ENCODE measurements at regions not wholly inside any gene's neighbourhood (a gene's known extent, or its start where the extent isn't known, plus 50 kb on each side); places are given as distances from the start of the nearest gene placed in this dataset.

DNA sequence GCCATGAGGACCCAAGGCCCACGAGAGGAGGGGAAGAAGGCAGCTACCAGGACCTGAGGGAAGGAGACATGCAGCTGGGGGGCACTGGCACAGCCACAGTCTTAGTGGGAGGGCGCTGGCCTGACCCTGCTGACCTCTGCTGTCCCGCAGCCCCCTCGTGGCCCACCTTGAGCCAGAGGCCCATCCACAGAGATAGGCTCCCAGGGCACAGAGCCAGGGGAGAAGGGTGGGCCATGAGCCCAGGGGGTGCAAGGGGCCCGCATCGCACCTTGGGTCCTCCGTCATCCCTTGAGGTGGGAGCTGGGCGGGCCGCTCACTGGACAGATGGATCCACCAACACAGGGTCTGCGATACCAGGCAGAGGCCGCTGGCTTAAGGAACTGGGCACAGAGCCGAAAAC lies 387.7 kb upstream of the PFKP start:
- intact Hi-C loops (cut with DNase I) = no loop called here
- Histone ChIP-seq H3K4me1 (no peaks in the 10 kb centered on the region), H3K27me3 (peaks cover 0 to 7% (median 0%) of the 10 kb centered on the region in 3 donors), H3K36me3 (no peaks in the 10 kb centered on the region), H3K9me3 (no peaks in the 10 kb centered on the region), H3K4me3 (no peak overlapping the region), H3K27ac (no peak overlapping the region)
- DNase-seq = no peak
- 84 to 91% methylated on average over 12 of the region's 12 CpGs for WGBS, 2 donors
- TF ChIP-seq EP300 (IDR thresholded peaks at IDR 0.05) (no peak), POLR2AphosphoS5 (IDR thresholded peaks at IDR 0.05) (no peak), POLR2A (IDR thresholded peaks at IDR 0.05) (no peak)
- TF ChIP-seq, protein P1, sequence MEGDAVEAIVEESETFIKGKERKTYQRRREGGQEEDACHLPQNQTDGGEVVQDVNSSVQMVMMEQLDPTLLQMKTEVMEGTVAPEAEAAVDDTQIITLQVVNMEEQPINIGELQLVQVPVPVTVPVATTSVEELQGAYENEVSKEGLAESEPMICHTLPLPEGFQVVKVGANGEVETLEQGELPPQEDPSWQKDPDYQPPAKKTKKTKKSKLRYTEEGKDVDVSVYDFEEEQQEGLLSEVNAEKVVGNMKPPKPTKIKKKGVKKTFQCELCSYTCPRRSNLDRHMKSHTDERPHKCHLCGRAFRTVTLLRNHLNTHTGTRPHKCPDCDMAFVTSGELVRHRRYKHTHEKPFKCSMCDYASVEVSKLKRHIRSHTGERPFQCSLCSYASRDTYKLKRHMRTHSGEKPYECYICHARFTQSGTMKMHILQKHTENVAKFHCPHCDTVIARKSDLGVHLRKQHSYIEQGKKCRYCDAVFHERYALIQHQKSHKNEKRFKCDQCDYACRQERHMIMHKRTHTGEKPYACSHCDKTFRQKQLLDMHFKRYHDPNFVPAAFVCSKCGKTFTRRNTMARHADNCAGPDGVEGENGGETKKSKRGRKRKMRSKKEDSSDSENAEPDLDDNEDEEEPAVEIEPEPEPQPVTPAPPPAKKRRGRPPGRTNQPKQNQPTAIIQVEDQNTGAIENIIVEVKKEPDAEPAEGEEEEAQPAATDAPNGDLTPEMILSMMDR (IDR thresholded peaks at IDR 0.05) = no peak

DNA sequence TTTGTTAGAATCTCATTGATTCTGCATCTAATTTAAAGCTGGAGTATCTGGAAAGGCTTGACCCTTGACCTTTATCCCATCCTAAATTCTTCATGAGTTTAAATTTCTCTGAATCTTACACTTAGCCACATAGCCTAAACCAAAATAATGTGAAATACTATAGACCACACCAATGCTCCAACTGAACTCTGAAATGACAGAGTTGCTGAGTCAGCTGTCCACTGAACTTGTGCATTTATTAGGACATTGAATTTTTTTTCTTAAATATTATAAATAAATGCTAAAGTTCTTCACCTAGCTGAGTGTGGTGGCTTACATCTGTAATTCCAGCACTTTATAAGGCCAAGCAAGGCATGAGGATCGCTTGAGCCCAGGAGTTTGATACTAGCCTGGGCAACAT lies 390.9 kb upstream of the PFKP start:
- WGBS, 2 donors = 91 to 92% methylated on average over 1 of the region's 1 CpG

DNA sequence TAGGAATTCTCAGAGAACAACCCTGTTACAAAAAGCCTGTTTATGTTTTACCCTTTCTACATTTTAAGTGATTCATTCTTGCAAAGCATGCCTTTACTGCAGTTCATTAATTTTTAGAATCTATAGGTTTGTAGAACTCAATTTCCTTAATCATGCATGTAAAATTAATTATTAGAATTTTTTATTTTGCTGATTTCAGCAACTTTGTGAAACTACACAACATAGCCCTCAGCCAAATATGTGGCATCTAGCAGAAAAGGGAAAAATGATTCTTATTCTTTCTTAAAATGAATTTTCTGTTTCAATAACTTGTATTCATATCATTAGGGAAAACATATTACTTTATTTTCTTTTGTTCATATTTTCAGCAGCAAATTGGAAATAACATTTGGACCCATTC lies 392.9 kb upstream of the PFKP start:
- Histone ChIP-seq H3K9me3 (no peaks in the 10 kb centered on the region), H3K4me1 (no peaks in the 10 kb centered on the region), H3K4me3 (no peak overlapping the region), H3K27ac (no peak overlapping the region), H3K36me3 (no peaks in the 10 kb centered on the region), H3K27me3 (no peaks in the 10 kb centered on the region)
- intact Hi-C loops (cut with DNase I) = no loop called here
- TF ChIP-seq POLR2AphosphoS5 (IDR thresholded peaks at IDR 0.05) (no peak), POLR2A (IDR thresholded peaks at IDR 0.05) (no peak)
- DNase-seq = no peak

More for the DNA sequence above, 390.9 kb upstream of the PFKP start:
- H3K27me3 ChIP-seq = peaks cover 0 to 7% (median 0%) of the 10 kb centered on the region in 3 donors
- TF ChIP-seq EP300 (IDR thresholded peaks at IDR 0.05) = no peak
- TF ChIP-seq POLR2A (IDR thresholded peaks at IDR 0.05) = no peak
- TF ChIP-seq POLR2AphosphoS5 (IDR thresholded peaks at IDR 0.05) = no peak
- TF ChIP-seq, protein P1 (IDR thresholded peaks at IDR 0.05) = no peak
- no peaks in the 10 kb centered on the region for H3K36me3 ChIP-seq
- H3K27ac ChIP-seq = no peak overlapping the region
- H3K4me3 ChIP-seq = no peak overlapping the region
- no peaks in the 10 kb centered on the region for H3K4me1 ChIP-seq
- no peak for DNase-seq
- no peaks in the 10 kb centered on the region for H3K9me3 ChIP-seq
- intact Hi-C loops (cut with DNase I) = no loop called here

DNA sequence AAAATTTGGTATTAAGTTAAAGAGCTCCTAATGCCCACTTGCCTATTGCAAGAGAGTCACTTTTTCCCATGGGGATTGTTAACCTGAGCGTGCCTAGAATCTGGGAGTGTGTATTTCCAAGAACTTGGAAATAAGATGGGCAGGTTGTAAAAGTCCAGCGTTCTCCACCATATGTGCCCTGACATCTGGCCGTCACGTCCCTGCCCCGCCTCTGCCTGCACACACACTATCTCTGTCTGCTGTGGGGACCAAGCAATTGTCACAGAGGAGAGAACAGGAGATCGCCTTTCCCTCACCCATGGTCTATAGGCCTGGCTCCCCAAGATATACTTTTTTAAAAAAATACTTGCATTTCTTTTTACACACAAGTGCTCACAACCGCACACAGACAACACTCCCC lies 396.5 kb upstream of the PFKP start:
- Histone ChIP-seq H3K27me3 (no peaks in the 10 kb centered on the region), H3K27ac (no peak overlapping the region), H3K36me3 (no peaks in the 10 kb centered on the region), H3K4me3 (no peak overlapping the region), H3K9me3 (no peaks in the 10 kb centered on the region), H3K4me1 (no peaks in the 10 kb centered on the region)
- WGBS, 2 donors = 78 to 82% methylated on average over 7 of the region's 7 CpGs
- no peak for DNase-seq
- TF ChIP-seq POLR2AphosphoS5 (IDR thresholded peaks at IDR 0.05) = no peak
- TF ChIP-seq POLR2A (IDR thresholded peaks at IDR 0.05) = no peak
- TF ChIP-seq, protein P1 (IDR thresholded peaks at IDR 0.05) = no peak
- TF ChIP-seq EP300 (IDR thresholded peaks at IDR 0.05) = no peak
- intact Hi-C loops (cut with DNase I) = no loop called here

DNA sequence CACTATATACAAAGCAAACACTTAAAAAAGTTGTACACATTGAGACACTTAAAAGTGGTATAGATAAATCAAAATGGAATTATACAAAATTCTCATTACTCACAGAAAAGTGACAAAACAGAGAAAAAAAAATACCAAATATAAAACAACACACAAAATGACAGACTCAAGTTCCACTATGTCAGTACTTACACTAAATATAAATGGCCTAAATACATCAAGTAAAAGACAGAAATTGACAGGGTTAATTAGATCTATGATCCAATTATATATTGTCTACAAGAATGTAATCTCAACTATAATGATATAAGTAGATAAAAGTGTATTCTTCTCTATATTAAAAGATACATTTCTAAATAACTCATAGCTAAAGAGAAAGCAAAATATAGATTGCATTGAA lies 401.6 kb upstream of the PFKP start:
- H3K36me3 ChIP-seq = no peaks in the 10 kb centered on the region
- H3K27me3 ChIP-seq = no peaks in the 10 kb centered on the region
- intact Hi-C loops (cut with DNase I) = no loop called here
- no peak overlapping the region for H3K4me3 ChIP-seq
- H3K27ac ChIP-seq = no peak overlapping the region
- DNase-seq = no peak
- peaks cover 0 to 3% (median 0%) of the 10 kb centered on the region in 4 donors for H3K9me3 ChIP-seq
- H3K4me1 ChIP-seq = no peaks in the 10 kb centered on the region
- TF ChIP-seq POLR2A (IDR thresholded peaks at IDR 0.05) = no peak
- no peak for TF ChIP-seq EP300 (IDR thresholded peaks at IDR 0.05)
- TF ChIP-seq, protein P1 (IDR thresholded peaks at IDR 0.05) = no peak
- no peak for TF ChIP-seq POLR2AphosphoS5 (IDR thresholded peaks at IDR 0.05)

All from sigmoid colon (tissue), 6 donors.